ENCODE measurements at regions not wholly inside any gene's neighbourhood (a gene's known extent, or its start where the extent isn't known, plus 50 kb on each side); places are given as distances from the start of the nearest gene placed in this dataset.

- Histone ChIP-seq H2BK120ac (ENCODE audit: low read depth, low read length) (no peak overlapping the region), H2BK12ac (ENCODE audit: low read length) (no peak overlapping the region), H2AK5ac (ENCODE audit: low read depth, low read length) (no peak overlapping the region), H2BK15ac (ENCODE audit: low read length) (no peak overlapping the region), H3K27me3 (ENCODE audit: control insufficient read depth in 3 of 3, insufficient read depth in 3 of 3, low read depth in 1 of 3, low read length in 3 of 3) (no peaks in the 10 kb centered on the region), H3K18ac (ENCODE audit: low read length) (no peak overlapping the region), H4K91ac (ENCODE audit: low read depth, low read length, poor library complexity) (no peak overlapping the region), H4K8ac (ENCODE audit: low read depth, low read length) (no peak overlapping the region), H2AFZ (ENCODE audit: low read length) (no peak overlapping the region), H3K36me3 (replicated peaks in 1 of 2; ENCODE audit: control insufficient read depth in 2 of 2, insufficient read depth in 2 of 2, low read length in 2 of 2) (no peaks in the 10 kb centered on the region), H3K4ac (ENCODE audit: low read length) (no peak overlapping the region), H3K14ac (ENCODE audit: low read length) (no peak overlapping the region), H3K79me1 (ENCODE audit: low read depth, low read length) (no peaks in the 10 kb centered on the region), H2BK5ac (ENCODE audit: low read length) (no peak overlapping the region), H3K4me3 (ENCODE audit: low read length in 2 of 2) (no peak overlapping the region), H3K27ac (replicated peaks; ENCODE audit: low read length) (no peak overlapping the region), H3K9ac (ENCODE audit: low read depth, low read length, poor library complexity) (no peak overlapping the region), H3K23ac (ENCODE audit: low read depth, low read length, poor library complexity) (no peak overlapping the region), H3K9me3 (replicated peaks in 1 of 2; ENCODE audit: control insufficient read depth in 2 of 2, insufficient read depth in 1 of 2, low read depth in 1 of 2, low read length in 2 of 2) (no peaks in the 10 kb centered on the region), H3K4me1 (ENCODE audit: control insufficient read depth in 2 of 2, insufficient read depth in 1 of 2, low read depth in 1 of 2, low read length in 2 of 2) (peaks cover 0 to 3% of the 10 kb centered on the region in 2 donors), H3K4me2 (ENCODE audit: insufficient read depth, low read length, poor library complexity, severe bottlenecking) (no peak overlapping the region)
- no peak for DNase-seq (ENCODE audit: low spot score)
- no CpG with 5 or more reads among the region's 1 CpG for WGBS, 2 donors (ENCODE audit: extremely low coverage in 2 of 2, insufficient read length in 2 of 2, insufficient replicate concordance in 1 of 2)
Observed at GRCh38 chr3:180119567-180119966, 82.8 kb upstream of the PEX5L start.

- no peak overlapping the region for H2BK5ac ChIP-seq (ENCODE audit: low read length)
- H3K4me3 ChIP-seq (ENCODE audit: low read length in 2 of 2): no peak overlapping the region
- no peak overlapping the region for H3K4ac ChIP-seq (ENCODE audit: low read length)
- no peak overlapping the region for H2BK15ac ChIP-seq (ENCODE audit: low read length)
- no peak for DNase-seq (ENCODE audit: low spot score)
- no peak overlapping the region for H2BK120ac ChIP-seq (ENCODE audit: low read depth, low read length)
- H4K8ac ChIP-seq (ENCODE audit: low read depth, low read length): no peak overlapping the region
- no peak overlapping the region for H3K23ac ChIP-seq (ENCODE audit: low read depth, low read length, poor library complexity)
- H3K18ac ChIP-seq (ENCODE audit: low read length): no peak overlapping the region
- no peaks in the 10 kb centered on the region for H3K79me1 ChIP-seq (ENCODE audit: low read depth, low read length)
- no peaks in the 10 kb centered on the region for H3K27me3 ChIP-seq (ENCODE audit: control insufficient read depth in 3 of 3, insufficient read depth in 3 of 3, low read depth in 1 of 3, low read length in 3 of 3)
- H4K91ac ChIP-seq (ENCODE audit: low read depth, low read length, poor library complexity): no peak overlapping the region
- no peak overlapping the region for H2BK12ac ChIP-seq (ENCODE audit: low read length)
- H3K9me3 ChIP-seq (replicated peaks in 1 of 2; ENCODE audit: control insufficient read depth in 2 of 2, insufficient read depth in 1 of 2, low read depth in 1 of 2, low read length in 2 of 2): no peaks in the 10 kb centered on the region
- no peaks in the 10 kb centered on the region for H3K36me3 ChIP-seq (replicated peaks in 1 of 2; ENCODE audit: control insufficient read depth in 2 of 2, insufficient read depth in 2 of 2, low read length in 2 of 2)
- H2AK5ac ChIP-seq (ENCODE audit: low read depth, low read length): no peak overlapping the region
- no peak overlapping the region for H3K9ac ChIP-seq (ENCODE audit: low read depth, low read length, poor library complexity)
- no peak overlapping the region for H3K27ac ChIP-seq (replicated peaks; ENCODE audit: low read length)
- H3K14ac ChIP-seq (ENCODE audit: low read length): no peak overlapping the region
- H3K4me1 ChIP-seq (ENCODE audit: control insufficient read depth in 2 of 2, insufficient read depth in 1 of 2, low read depth in 1 of 2, low read length in 2 of 2): no peaks in the 10 kb centered on the region
- H2AFZ ChIP-seq (ENCODE audit: low read length): no peak overlapping the region
- H3K4me2 ChIP-seq (ENCODE audit: insufficient read depth, low read length, poor library complexity, severe bottlenecking): no peak overlapping the region
Observed at GRCh38 chr3:180123928-180124327, 87.2 kb upstream of the PEX5L start.

GRCh38 chr3:180131169-180131568 is 94.4 kb upstream of the PEX5L start:
- no peak overlapping the region for H3K14ac ChIP-seq (ENCODE audit: low read length)
- no peak overlapping the region for H4K91ac ChIP-seq (ENCODE audit: low read depth, low read length, poor library complexity)
- H2AK5ac ChIP-seq (ENCODE audit: low read depth, low read length): no peak overlapping the region
- H3K4me2 ChIP-seq (ENCODE audit: insufficient read depth, low read length, poor library complexity, severe bottlenecking): no peak overlapping the region
- H2BK12ac ChIP-seq (ENCODE audit: low read length): no peak overlapping the region
- H3K79me1 ChIP-seq (ENCODE audit: low read depth, low read length): no peaks in the 10 kb centered on the region
- no peaks in the 10 kb centered on the region for H3K36me3 ChIP-seq (replicated peaks in 1 of 2; ENCODE audit: control insufficient read depth in 2 of 2, insufficient read depth in 2 of 2, low read length in 2 of 2)
- no peak overlapping the region for H3K23ac ChIP-seq (ENCODE audit: low read depth, low read length, poor library complexity)
- no peaks in the 10 kb centered on the region for H3K9me3 ChIP-seq (replicated peaks in 1 of 2; ENCODE audit: control insufficient read depth in 2 of 2, insufficient read depth in 1 of 2, low read depth in 1 of 2, low read length in 2 of 2)
- no peak overlapping the region for H3K18ac ChIP-seq (ENCODE audit: low read length)
- H3K27ac ChIP-seq (replicated peaks; ENCODE audit: low read length): no peak overlapping the region
- H2BK5ac ChIP-seq (ENCODE audit: low read length): no peak overlapping the region
- no peak overlapping the region for H3K4ac ChIP-seq (ENCODE audit: low read length)
- H2AFZ ChIP-seq (ENCODE audit: low read length): no peak overlapping the region
- no peak overlapping the region for H4K8ac ChIP-seq (ENCODE audit: low read depth, low read length)
- no peak for DNase-seq (ENCODE audit: low spot score)
- no peaks in the 10 kb centered on the region for H3K27me3 ChIP-seq (ENCODE audit: control insufficient read depth in 3 of 3, insufficient read depth in 3 of 3, low read depth in 1 of 3, low read length in 3 of 3)
- H3K4me3 ChIP-seq (ENCODE audit: low read length in 2 of 2): no peak overlapping the region
- H3K4me1 ChIP-seq (ENCODE audit: control insufficient read depth in 2 of 2, insufficient read depth in 1 of 2, low read depth in 1 of 2, low read length in 2 of 2): peaks cover 0 to 2% of the 10 kb centered on the region in 2 donors
- no peak overlapping the region for H3K9ac ChIP-seq (ENCODE audit: low read depth, low read length, poor library complexity)
- H2BK15ac ChIP-seq (ENCODE audit: low read length): no peak overlapping the region
- no CpG with 5 or more reads among the region's 3 CpGs for WGBS, 2 donors (ENCODE audit: extremely low coverage in 2 of 2, insufficient read length in 2 of 2, insufficient replicate concordance in 1 of 2)
- no peak overlapping the region for H2BK120ac ChIP-seq (ENCODE audit: low read depth, low read length)

- H4K8ac ChIP-seq (ENCODE audit: low read depth, low read length): no peak overlapping the region
- H2BK15ac ChIP-seq (ENCODE audit: low read length): no peak overlapping the region
- H3K79me1 ChIP-seq (ENCODE audit: low read depth, low read length): no peaks in the 10 kb centered on the region
- H3K4me2 ChIP-seq (ENCODE audit: insufficient read depth, low read length, poor library complexity, severe bottlenecking): no peak overlapping the region
- H3K14ac ChIP-seq (ENCODE audit: low read length): no peak overlapping the region
- H2AK5ac ChIP-seq (ENCODE audit: low read depth, low read length): no peak overlapping the region
- H3K36me3 ChIP-seq (replicated peaks in 1 of 2; ENCODE audit: control insufficient read depth in 2 of 2, insufficient read depth in 2 of 2, low read length in 2 of 2): no peaks in the 10 kb centered on the region
- no peak overlapping the region for H3K27ac ChIP-seq (replicated peaks; ENCODE audit: low read length)
- no peak overlapping the region for H2BK5ac ChIP-seq (ENCODE audit: low read length)
- no peaks in the 10 kb centered on the region for H3K9me3 ChIP-seq (replicated peaks in 1 of 2; ENCODE audit: control insufficient read depth in 2 of 2, insufficient read depth in 1 of 2, low read depth in 1 of 2, low read length in 2 of 2)
- no peaks in the 10 kb centered on the region for H3K27me3 ChIP-seq (ENCODE audit: control insufficient read depth in 3 of 3, insufficient read depth in 3 of 3, low read depth in 1 of 3, low read length in 3 of 3)
- no CpG with 5 or more reads among the region's 2 CpGs for WGBS, 2 donors (ENCODE audit: extremely low coverage in 2 of 2, insufficient read length in 2 of 2, insufficient replicate concordance in 1 of 2)
- H3K9ac ChIP-seq (ENCODE audit: low read depth, low read length, poor library complexity): no peak overlapping the region
- no peak overlapping the region for H2AFZ ChIP-seq (ENCODE audit: low read length)
- no peak overlapping the region for H3K23ac ChIP-seq (ENCODE audit: low read depth, low read length, poor library complexity)
- no peak overlapping the region for H3K4me3 ChIP-seq (ENCODE audit: low read length in 2 of 2)
- DNase-seq (ENCODE audit: low spot score): no peak
- H2BK12ac ChIP-seq (ENCODE audit: low read length): no peak overlapping the region
- no peak overlapping the region for H3K18ac ChIP-seq (ENCODE audit: low read length)
- H3K4me1 ChIP-seq (ENCODE audit: control insufficient read depth in 2 of 2, insufficient read depth in 1 of 2, low read depth in 1 of 2, low read length in 2 of 2): peaks cover 0 to 2% of the 10 kb centered on the region in 2 donors
- H3K4ac ChIP-seq (ENCODE audit: low read length): no peak overlapping the region
- H2BK120ac ChIP-seq (ENCODE audit: low read depth, low read length): no peak overlapping the region
- H4K91ac ChIP-seq (ENCODE audit: low read depth, low read length, poor library complexity): no peak overlapping the region
Observed at GRCh38 chr3:180135101-180135500, 98.4 kb upstream of the PEX5L start.
